K562 (cell line): ENCODE measurements at regions not wholly inside any gene's neighbourhood (a gene's known extent, or its start where the extent isn't known, plus 50 kb on each side); places are given as distances from the start of the nearest gene placed in this dataset.

ENCODE experiments used
- ATAC-seq: fragments of 200-7000 bp; cut with Tn5 transposase; 3 replicates; pipeline ENCODE4 v1.9.1; 2020; ENCODE audit warnings: moderate library complexity
- BruUV-seq: library from RNA; stranded (reverse); fragments of 400-500 nt; replicated peaks from 2 replicates; lab custom pipeline; 2021; lab: Mats Ljungman, UMichigan
- CTCF ChIA-PET: fragments of 300-600 bp; formaldehyde crosslinking; extraction: SDS; loops from one replicate; lab custom pipeline; 2021; ENCODE audit warnings: low intra/inter-chr PET ratio; lab: Yijun Ruan, JAX
- POLR2A ChIA-PET: fragments of 300-600, 350-650 bp; sonication (Branson Sonifier 250); formaldehyde crosslinking; extraction: SDS; loops from one replicate; lab custom pipeline; 2021; ENCODE audit warnings: antibody characterized with exemption, inconsistent platforms; lab: Yijun Ruan, JAX
- DNase-seq, 4 experiments: peaks; one replicate each; pipeline versions ENCODE4 v3.0.0 to v3.0.0-alpha.2; 2011 to 2018; ENCODE audit warnings: low spot score in 3 of 4, mixed read lengths in 3 of 4; ENCODE audit errors: extremely low read depth in 1 of 4
- FAIRE-seq: peaks from 2 replicates; lab custom pipeline; 2011; peaks lifted over from hg19 to GRCh38; lab: Jason Lieb, UNC
- H2AFZ ChIP-seq: 2 replicates; pipeline ENCODE4 v1.6.0; 2011; ENCODE audit warnings: low read depth, low read length, control low read depth, inconsistent platforms
- H3K27ac ChIP-seq: fragments of 200-600 bp; 3 replicates; pipeline ENCODE4 v1.8.0; 2011; ENCODE audit warnings: low read depth, mild to moderate bottlenecking, control low read depth, inconsistent platforms, low read length, moderate library complexity, mixed read lengths; ENCODE audit errors: extremely low read depth
- H3K27me3 ChIP-seq, 2 experiments: fragments of 300-600 bp in 1 of 2; 2 replicates in 1 of 2; 3 replicates in 1 of 2; pipeline versions ENCODE4 v1.6.0 to v1.8.0; 2011; ENCODE audit warnings: inconsistent platforms in 2 of 2, low read length in 2 of 2, mild to moderate bottlenecking in 1 of 2, mixed read lengths in 1 of 2, moderate library complexity in 1 of 2; ENCODE audit not compliant: control insufficient read depth in 2 of 2, insufficient read depth in 2 of 2
- H3K36me3 ChIP-seq: fragments of 300-600 bp; 3 replicates; pipeline ENCODE4 v1.8.0; 2011; ENCODE audit warnings: mild to moderate bottlenecking, low read length, inconsistent platforms; ENCODE audit not compliant: control insufficient read depth, insufficient read depth
- H3K4me1 ChIP-seq, 2 experiments: fragments of 200-600 bp in 1 of 2; replicated peaks in 1 of 2; 2 replicates in 1 of 2; 3 replicates in 1 of 2; pipeline versions ENCODE4 v1.5.1 to v1.8.0; 2011; ENCODE audit warnings: inconsistent platforms in 2 of 2, low read length in 2 of 2, mild to moderate bottlenecking in 1 of 2, mixed read lengths in 1 of 2, moderate library complexity in 1 of 2; ENCODE audit not compliant: control insufficient read depth in 2 of 2, insufficient read depth in 2 of 2
- H3K4me2 ChIP-seq: 2 replicates; pipeline ENCODE4 v1.6.1; 2011; ENCODE audit warnings: low read length, control low read depth, inconsistent platforms, mixed read lengths; ENCODE audit not compliant: insufficient read depth
- H3K4me3 ChIP-seq: fragments of 200-600 bp; sonication (generic), shearing (Covaris generic); 2 replicates; pipeline ENCODE4 v1.5.1; 2016; ENCODE audit warnings: control low read depth, inconsistent platforms
- H3K79me2 ChIP-seq: fragments of 200-600 bp; 3 replicates; pipeline ENCODE4 v1.8.0; 2011; ENCODE audit warnings: low read length, inconsistent platforms; ENCODE audit not compliant: control insufficient read depth, insufficient read depth
- H3K9ac ChIP-seq, 2 experiments: 2 replicates each; pipeline versions ENCODE4 v1.6.0 to v1.6.1; 2011; ENCODE audit warnings: low read depth in 2 of 2, low read length in 2 of 2, control low read depth in 1 of 2, inconsistent platforms in 1 of 2, mild to moderate bottlenecking in 1 of 2, mixed read lengths in 1 of 2; ENCODE audit not compliant: insufficient read depth in 1 of 2
- H3K9me1 ChIP-seq: one replicate; pipeline ENCODE4 v1.6.0; 2011; ENCODE audit warnings: inconsistent platforms, mild to moderate bottlenecking, low read length, moderate library complexity; ENCODE audit not compliant: control insufficient read depth, insufficient read depth
- H3K9me3 ChIP-seq: replicated peaks from 2 replicates; pipeline ENCODE4 v1.5.1; 2011; ENCODE audit warnings: low read depth, low read length, inconsistent platforms; ENCODE audit not compliant: control insufficient read depth, insufficient read depth
- H4K20me1 ChIP-seq: replicated peaks from 2 replicates; pipeline ENCODE4 v1.6.1; 2011; ENCODE audit warnings: low read length, inconsistent platforms, mixed read lengths; ENCODE audit not compliant: control insufficient read depth, insufficient read depth
- NFE2 ChIP-seq: IDR thresholded peaks from 2 replicates; pipeline ENCODE4 v1.6.1; 2014; ENCODE audit warnings: antibody characterized with exemption, low read depth
- SPI1 ChIP-seq: IDR thresholded peaks from 2 replicates; pipeline ENCODE4 v1.6.1; 2011; ENCODE audit warnings: low read depth, low read length, control low read depth, borderline replicate concordance
- ZNF253 ChIP-seq: fragments of 250-450 bp; sonication (Bioruptor Pico); conservative IDR thresholded peaks from 2 replicates; pipeline ENCODE4 v1.6.1; 2021; ENCODE audit warnings: mild to moderate bottlenecking
- WGBS: fragments of 100-300 bp; shearing (Covaris generic); methylation state at CpG from one replicate; pipeline ENCODE4 v1.1.6; 2016; ENCODE audit warnings: low coverage, mixed read lengths; ENCODE audit not compliant: insufficient coverage; ENCODE audit errors: missing lambda C conversion rate; 5-methylcytosine and 5-hydroxymethylcytosine counted together
- in situ Hi-C: fragments of 300-500 bp; cut with MboI; formaldehyde crosslinking; loops from 4 replicates; pipeline ENCODE4 v1.15.0; 2018; ENCODE audit warnings: inconsistent platforms, mixed read lengths
- intact Hi-C: fragments of 100-400 bp; cut with micrococcal nuclease; formaldehyde crosslinking; loops from 2 replicates; pipeline ENCODE4 v1.14.2; 2022
- TF ChIP-seq, protein P1 (sequence below): fragments of 450-650 bp; formaldehyde crosslinking; IDR thresholded peaks from 2 replicates; pipeline ENCODE4 v1.4.0; 2020; ENCODE audit warnings: mild to moderate bottlenecking
- TF ChIP-seq, protein P2 (sequence below): fragments of 450-650 bp; IDR thresholded peaks from 2 replicates; pipeline ENCODE4 v1.6.1; 2014; ENCODE audit warnings: low read depth, mild to moderate bottlenecking, moderate library complexity, borderline replicate concordance

GRCh38 chr2:67645280-67646138, 248.4 kb downstream of the ETAA1 start (continued):
- no peak for TF ChIP-seq ZNF253 (CRISPR knock-in tag)
- TF ChIP-seq, protein P1, sequence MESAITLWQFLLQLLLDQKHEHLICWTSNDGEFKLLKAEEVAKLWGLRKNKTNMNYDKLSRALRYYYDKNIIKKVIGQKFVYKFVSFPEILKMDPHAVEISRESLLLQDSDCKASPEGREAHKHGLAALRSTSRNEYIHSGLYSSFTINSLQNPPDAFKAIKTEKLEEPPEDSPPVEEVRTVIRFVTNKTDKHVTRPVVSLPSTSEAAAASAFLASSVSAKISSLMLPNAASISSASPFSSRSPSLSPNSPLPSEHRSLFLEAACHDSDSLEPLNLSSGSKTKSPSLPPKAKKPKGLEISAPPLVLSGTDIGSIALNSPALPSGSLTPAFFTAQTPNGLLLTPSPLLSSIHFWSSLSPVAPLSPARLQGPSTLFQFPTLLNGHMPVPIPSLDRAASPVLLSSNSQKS (CRISPR knock-in tag): no peak
- TF ChIP-seq, protein P2, sequence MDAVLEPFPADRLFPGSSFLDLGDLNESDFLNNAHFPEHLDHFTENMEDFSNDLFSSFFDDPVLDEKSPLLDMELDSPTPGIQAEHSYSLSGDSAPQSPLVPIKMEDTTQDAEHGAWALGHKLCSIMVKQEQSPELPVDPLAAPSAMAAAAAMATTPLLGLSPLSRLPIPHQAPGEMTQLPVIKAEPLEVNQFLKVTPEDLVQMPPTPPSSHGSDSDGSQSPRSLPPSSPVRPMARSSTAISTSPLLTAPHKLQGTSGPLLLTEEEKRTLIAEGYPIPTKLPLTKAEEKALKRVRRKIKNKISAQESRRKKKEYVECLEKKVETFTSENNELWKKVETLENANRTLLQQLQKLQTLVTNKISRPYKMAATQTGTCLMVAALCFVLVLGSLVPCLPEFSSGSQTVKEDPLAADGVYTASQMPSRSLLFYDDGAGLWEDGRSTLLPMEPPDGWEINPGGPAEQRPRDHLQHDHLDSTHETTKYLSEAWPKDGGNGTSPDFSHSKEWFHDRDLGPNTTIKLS: no peak

DNA sequence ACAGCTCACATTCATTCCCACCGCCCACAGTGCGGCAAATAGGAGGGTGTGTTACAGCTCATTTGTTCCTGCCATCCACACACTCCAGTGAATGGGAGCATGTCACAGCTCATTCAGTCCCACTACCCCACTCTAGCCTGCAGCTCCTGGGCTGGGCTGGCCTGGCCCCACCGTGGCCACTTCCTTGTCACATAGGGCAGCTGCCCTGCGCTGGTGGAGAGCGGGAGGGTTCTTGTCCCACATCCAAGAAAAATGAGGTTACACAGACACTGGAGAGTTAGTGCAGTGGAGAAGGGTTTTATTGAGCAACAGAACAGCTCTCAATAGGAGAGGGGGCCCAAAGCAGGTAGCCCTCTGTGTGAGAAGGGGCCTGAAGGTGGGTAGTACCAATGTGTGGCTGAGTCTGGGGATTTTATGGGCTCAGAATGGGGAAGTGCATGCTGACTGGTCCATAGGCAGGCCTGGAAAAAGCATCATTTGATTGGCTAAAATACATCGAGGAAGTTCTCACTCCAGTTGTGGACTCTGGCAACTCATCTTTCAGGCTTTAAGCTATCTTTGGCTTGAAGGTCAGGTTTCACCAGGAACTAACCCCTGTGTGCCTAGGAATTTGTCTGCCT, 249.7 kb downstream of the ETAA1 start:
- H3K9me1 ChIP-seq: no peaks in the 10 kb centered on the region
- POLR2A ChIA-PET: no interaction called here
- no peaks in the 10 kb centered on the region for H3K36me3 ChIP-seq
- no peak overlapping the region for H3K4me3 ChIP-seq
- H3K27ac ChIP-seq: no peak overlapping the region
- in situ Hi-C loops: no loop called here
- FAIRE-seq (no peak), DNase-seq (no peak)
- no peaks in the 10 kb centered on the region for H3K79me2 ChIP-seq
- H3K9me3 ChIP-seq: no peaks in the 10 kb centered on the region
- CTCF ChIA-PET: no interaction called here
- no peaks in the 10 kb centered on the region for H3K27me3 ChIP-seq
- no peak overlapping the region for H2AFZ ChIP-seq
- intact Hi-C loops: no loop called here
- no peak overlapping the region for H3K9ac ChIP-seq
- TF ChIP-seq SPI1 (peak; percentile 69), NFE2 (no peak)
- TF ChIP-seq, all 486 proteins: peak for 1
- BruUV-seq: no TSS peak
- H3K4me2 ChIP-seq: no peak overlapping the region
- no peaks in the 10 kb centered on the region for H3K4me1 ChIP-seq
- WGBS: 2% methylated on average over 6 of the region's 6 CpGs
- no peaks in the 10 kb centered on the region for H4K20me1 ChIP-seq
- no peak for ATAC-seq
